ENCODE measurements at regions not wholly inside any gene's neighbourhood (a gene's known extent, or its start where the extent isn't known, plus 50 kb on each side); places are given as distances from the start of the nearest gene placed in this dataset.

DNA sequence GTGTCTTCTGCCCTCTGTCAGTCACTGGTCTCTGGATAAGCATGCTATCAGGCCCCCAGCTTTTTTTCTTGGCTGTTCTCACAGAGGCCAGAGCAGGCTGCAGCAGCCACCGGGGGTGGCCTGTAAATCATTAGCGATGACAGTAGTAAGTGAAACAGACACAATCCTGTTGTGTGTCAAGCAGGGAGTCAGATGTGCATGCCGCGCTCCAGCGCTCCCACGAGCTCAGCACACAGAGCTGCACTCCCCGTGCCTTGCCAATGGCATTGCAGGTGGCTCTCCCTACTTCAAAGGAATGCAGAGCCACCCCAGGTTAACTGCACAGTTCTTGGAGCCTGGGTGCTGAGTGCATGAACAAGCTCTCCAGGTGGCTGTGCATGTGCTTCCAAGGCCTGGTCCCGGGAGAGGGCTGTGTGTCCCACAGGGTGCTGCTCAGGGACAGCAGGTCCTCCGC, 226.1 kb downstream of the GLRX3 start:
- ChIA-PET CTCF (no interaction called here), POLR2A (no interaction called here)
- no peaks in the 10 kb centered on the region for H3K36me3 Mint-ChIP-seq
- H3K9me3 Mint-ChIP-seq: peaks cover 4 to 6% (median 5%) of the 10 kb centered on the region in 3 donors
- Histone ChIP-seq H3K27ac (ENCODE audit: low read length) (no peak overlapping the region), H3K4me1 (ENCODE audit: control insufficient read depth in 1 of 2, extremely low read depth in 1 of 2, insufficient read depth in 2 of 2, low read length in 2 of 2) (no peaks in the 10 kb centered on the region), H3K4me3 (ENCODE audit: control insufficient read depth in 1 of 2, extremely low read depth in 1 of 2, low read length in 1 of 2) (no peak overlapping the region), H3K27me3 (replicated peaks in 1 of 2; ENCODE audit: control insufficient read depth in 2 of 2, extremely low read depth in 1 of 2, insufficient read depth in 2 of 2, low read length in 1 of 2) (peaks cover 0 to 6% of the 10 kb centered on the region in 2 experiments), H3K36me3 (ENCODE audit: control insufficient read depth in 2 of 2, extremely low read depth in 1 of 2, insufficient read depth in 1 of 2, low read length in 1 of 2) (no peaks in the 10 kb centered on the region), H3K9me3 (no peaks in the 10 kb centered on the region)
- DNase-seq: no peak
- peaks cover 0 to 9% of the 10 kb centered on the region in 2 donors for H3K27me3 Mint-ChIP-seq
- no peaks in the 10 kb centered on the region for H3K4me1 Mint-ChIP-seq
- no peak overlapping the region for H3K27ac Mint-ChIP-seq
- no peak overlapping the region for H3K4me3 Mint-ChIP-seq
- ATAC-seq (replicated peaks in 1 of 4): no peak
- 75% methylated on average over 8 of the region's 9 CpGs for WGBS (ENCODE audit: insufficient coverage)

DNA sequence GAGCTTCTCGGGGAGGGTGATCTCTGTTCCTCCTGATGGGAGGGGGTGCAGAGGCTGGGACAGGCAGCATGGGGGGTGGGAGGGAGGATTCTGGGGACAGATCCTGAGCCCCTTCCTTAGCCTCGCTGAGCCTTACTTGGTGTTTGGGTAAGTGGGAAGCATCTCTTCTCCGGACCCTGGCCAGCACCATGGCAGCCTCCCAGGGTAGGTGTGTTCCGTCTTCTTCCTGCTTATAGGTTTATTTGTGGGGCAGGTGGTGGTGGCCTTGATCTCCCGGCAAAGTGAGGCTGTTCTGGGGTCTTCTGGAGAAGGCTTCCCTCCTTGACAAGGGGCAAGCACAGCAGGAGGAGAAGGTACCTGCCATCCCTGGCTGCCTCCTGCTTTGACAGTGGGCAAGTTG, 226.9 kb downstream of the GLRX3 start:
- Mint-ChIP-seq H3K4me1 (no peaks in the 10 kb centered on the region), H3K36me3 (no peaks in the 10 kb centered on the region), H3K4me3 (no peak overlapping the region), H3K27ac (no peak overlapping the region), H3K27me3 (peaks cover 0 to 9% of the 10 kb centered on the region in 2 donors), H3K9me3 (peaks cover 4 to 6% (median 4%) of the 10 kb centered on the region in 3 donors)
- DNase-seq (no peak), ATAC-seq (replicated peaks in 1 of 4) (no peak)
- Histone ChIP-seq H3K4me1 (ENCODE audit: control insufficient read depth in 1 of 2, extremely low read depth in 1 of 2, insufficient read depth in 2 of 2, low read length in 2 of 2) (no peaks in the 10 kb centered on the region), H3K4me3 (ENCODE audit: control insufficient read depth in 1 of 2, extremely low read depth in 1 of 2, low read length in 1 of 2) (no peak overlapping the region), H3K27ac (ENCODE audit: low read length) (no peak overlapping the region), H3K27me3 (replicated peaks in 1 of 2; ENCODE audit: control insufficient read depth in 2 of 2, extremely low read depth in 1 of 2, insufficient read depth in 2 of 2, low read length in 1 of 2) (peaks cover 0 to 6% of the 10 kb centered on the region in 2 experiments), H3K9me3 (no peaks in the 10 kb centered on the region), H3K36me3 (ENCODE audit: control insufficient read depth in 2 of 2, extremely low read depth in 1 of 2, insufficient read depth in 1 of 2, low read length in 1 of 2) (no peaks in the 10 kb centered on the region)
- ChIA-PET CTCF (no interaction called here), POLR2A (no interaction called here)
- WGBS (ENCODE audit: insufficient coverage): 89% methylated on average over 4 of the region's 5 CpGs

DNA sequence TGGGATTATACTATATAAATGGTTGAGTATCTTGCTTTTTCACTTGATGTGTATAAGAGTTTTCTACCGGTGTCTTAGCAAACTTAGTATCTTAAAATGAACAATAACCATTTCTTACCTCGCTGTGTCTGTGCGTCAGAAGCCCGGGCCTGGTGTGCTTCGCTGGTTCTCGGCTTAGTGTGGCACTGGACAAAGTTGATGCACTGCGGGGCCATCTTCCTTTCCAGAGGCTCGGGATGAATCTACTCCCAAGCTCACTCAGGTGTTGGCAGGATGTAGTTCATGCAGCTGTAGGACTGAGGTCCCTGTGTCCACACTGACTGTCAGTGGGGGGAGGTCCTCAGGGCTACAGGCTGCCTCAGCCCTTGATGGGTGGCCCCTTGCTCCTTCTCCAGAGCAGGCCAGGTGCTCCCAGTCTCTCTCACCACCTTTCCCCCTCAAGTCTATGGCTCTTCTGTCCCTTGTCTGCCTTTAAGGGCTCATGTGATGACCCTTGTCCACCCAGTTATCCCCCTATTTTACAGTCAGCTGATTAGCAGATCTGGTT, 227.8 kb downstream of the GLRX3 start:
- H3K36me3 ChIP-seq (ENCODE audit: control insufficient read depth in 2 of 2, extremely low read depth in 1 of 2, insufficient read depth in 1 of 2, low read length in 1 of 2): no peaks in the 10 kb centered on the region
- no peaks in the 10 kb centered on the region for H3K9me3 ChIP-seq
- Mint-ChIP-seq H3K9me3 (peaks cover 3 to 6% (median 4%) of the 10 kb centered on the region in 3 donors), H3K27ac (no peak overlapping the region), H3K4me1 (no peaks in the 10 kb centered on the region), H3K27me3 (peaks cover 1 to 9% of the 10 kb centered on the region in 2 donors), H3K4me3 (no peak overlapping the region), H3K36me3 (no peaks in the 10 kb centered on the region)
- DNase-seq (no peak), ATAC-seq (replicated peaks in 1 of 4) (no peak)
- ChIA-PET CTCF (no interaction called here), POLR2A (no interaction called here)
- no peaks in the 10 kb centered on the region for H3K4me1 ChIP-seq (ENCODE audit: control insufficient read depth in 1 of 2, extremely low read depth in 1 of 2, insufficient read depth in 2 of 2, low read length in 2 of 2)
- H3K27me3 ChIP-seq (replicated peaks in 1 of 2; ENCODE audit: control insufficient read depth in 2 of 2, extremely low read depth in 1 of 2, insufficient read depth in 2 of 2, low read length in 1 of 2): peaks cover 0 to 6% of the 10 kb centered on the region in 2 experiments
- H3K27ac ChIP-seq (ENCODE audit: low read length): no peak overlapping the region
- WGBS (ENCODE audit: insufficient coverage): 90% methylated on average over 4 of the region's 8 CpGs
- no peak overlapping the region for H3K4me3 ChIP-seq (ENCODE audit: control insufficient read depth in 1 of 2, extremely low read depth in 1 of 2, low read length in 1 of 2)

DNA sequence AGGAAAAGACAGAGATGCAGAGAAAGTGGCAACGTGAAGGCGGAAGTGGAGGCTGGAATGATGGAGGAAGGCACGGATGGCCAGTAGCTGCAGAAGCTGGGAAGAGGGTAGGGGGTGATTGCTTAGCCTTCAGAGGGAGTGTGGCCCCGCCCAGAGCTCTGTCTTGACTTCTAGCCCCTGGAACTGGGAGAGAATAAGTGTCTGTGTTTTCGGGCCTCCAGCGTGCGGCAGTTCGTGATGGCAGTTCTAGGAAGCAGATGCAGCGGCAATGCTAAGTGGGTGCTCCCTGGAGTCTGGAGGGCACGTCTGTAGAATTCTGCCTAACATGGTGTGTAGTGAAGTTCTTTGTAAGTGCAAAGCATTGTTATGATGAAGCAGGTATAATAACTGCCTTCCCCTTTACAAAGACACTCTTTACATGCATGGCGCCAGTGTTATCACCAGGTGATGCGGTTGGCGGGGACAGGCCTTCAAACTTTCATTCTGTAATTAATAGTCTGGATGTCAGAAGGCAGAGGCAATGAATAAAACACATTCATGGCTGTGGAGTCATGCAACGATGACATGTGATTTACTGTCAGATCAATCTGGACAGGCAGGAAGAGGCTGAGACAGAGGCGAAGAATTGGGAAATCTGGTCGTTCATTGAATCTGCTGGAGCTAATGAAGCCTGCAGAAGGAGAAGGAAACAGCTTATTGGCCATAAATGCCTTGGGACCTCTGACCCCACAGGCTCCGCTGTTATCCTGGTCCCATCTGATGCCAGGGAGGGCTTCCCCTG, 228.6 kb downstream of the GLRX3 start:
- no peaks in the 10 kb centered on the region for H3K36me3 ChIP-seq (ENCODE audit: control insufficient read depth in 2 of 2, extremely low read depth in 1 of 2, insufficient read depth in 1 of 2, low read length in 1 of 2)
- peaks cover 0 to 8% of the 10 kb centered on the region in 2 experiments for H3K27me3 ChIP-seq (replicated peaks in 1 of 2; ENCODE audit: control insufficient read depth in 2 of 2, extremely low read depth in 1 of 2, insufficient read depth in 2 of 2, low read length in 1 of 2)
- DNase-seq: no peak
- Mint-ChIP-seq H3K27me3 (peaks cover 4 to 9% of the 10 kb centered on the region in 2 donors), H3K4me3 (no peak overlapping the region), H3K27ac (no peak overlapping the region), H3K36me3 (no peaks in the 10 kb centered on the region), H3K4me1 (no peaks in the 10 kb centered on the region), H3K9me3 (peaks cover 3 to 4% (median 3%) of the 10 kb centered on the region in 3 donors)
- no peak for ATAC-seq (replicated peaks in 1 of 4)
- POLR2A ChIA-PET: no interaction called here
- no peak overlapping the region for H3K4me3 ChIP-seq (ENCODE audit: control insufficient read depth in 1 of 2, extremely low read depth in 1 of 2, low read length in 1 of 2)
- 62% methylated on average over 12 of the region's 17 CpGs for WGBS (ENCODE audit: insufficient coverage)
- no peaks in the 10 kb centered on the region for H3K9me3 ChIP-seq
- no peaks in the 10 kb centered on the region for H3K4me1 ChIP-seq (ENCODE audit: control insufficient read depth in 1 of 2, extremely low read depth in 1 of 2, insufficient read depth in 2 of 2, low read length in 2 of 2)
- no peak overlapping the region for H3K27ac ChIP-seq (ENCODE audit: low read length)
- CTCF ChIA-PET: no interaction called here

DNA sequence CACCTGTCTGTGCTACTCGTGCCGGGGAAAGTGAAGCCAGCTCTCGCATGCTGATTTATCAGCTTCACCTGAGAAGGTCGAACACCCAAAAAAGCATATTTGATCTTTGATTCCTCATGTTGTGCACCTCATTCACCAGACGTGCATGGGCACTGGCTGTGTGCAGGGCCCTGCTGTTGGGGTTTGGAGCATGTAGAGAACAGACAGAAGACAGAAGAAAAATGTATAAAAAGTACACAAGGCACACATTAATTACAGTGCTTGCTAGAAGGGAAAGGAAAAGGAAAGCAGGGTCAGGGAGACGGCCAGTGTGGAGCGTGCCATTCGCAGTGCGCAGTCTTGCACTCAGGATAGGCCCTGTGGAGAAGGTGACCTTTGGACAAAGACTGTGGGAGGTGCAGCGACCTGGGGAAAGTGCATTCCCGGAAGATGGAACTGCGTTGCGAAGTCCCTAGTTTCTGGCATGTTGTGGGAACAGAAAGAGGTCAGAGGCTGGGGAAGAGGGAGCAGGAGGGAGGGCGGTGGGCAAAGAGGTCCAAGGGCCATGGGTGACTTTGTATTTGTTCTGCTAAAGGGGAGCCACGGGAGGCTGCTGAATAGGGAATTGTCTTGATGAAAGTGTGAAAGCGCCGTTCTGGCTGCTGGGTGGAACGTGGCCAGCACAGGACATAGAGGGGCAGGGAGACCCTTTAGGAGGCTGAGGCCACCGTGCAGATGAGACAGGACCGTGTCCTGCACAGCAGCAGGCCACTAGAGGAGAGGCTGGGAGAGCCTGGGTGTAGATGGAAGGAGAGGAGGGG, 232.8 kb downstream of the GLRX3 start:
- no peak overlapping the region for H3K4me3 Mint-ChIP-seq
- ChIA-PET POLR2A (no interaction called here), CTCF (no interaction called here)
- DNase-seq (no peak), ATAC-seq (replicated peaks in 1 of 4) (no peak)
- peaks cover 6% of the 10 kb centered on the region in 2 donors for H3K27me3 Mint-ChIP-seq
- Histone ChIP-seq H3K27ac (ENCODE audit: low read length) (no peak overlapping the region), H3K36me3 (ENCODE audit: control insufficient read depth in 2 of 2, extremely low read depth in 1 of 2, insufficient read depth in 1 of 2, low read length in 1 of 2) (no peaks in the 10 kb centered on the region), H3K9me3 (no peaks in the 10 kb centered on the region), H3K4me1 (ENCODE audit: control insufficient read depth in 1 of 2, extremely low read depth in 1 of 2, insufficient read depth in 2 of 2, low read length in 2 of 2) (no peaks in the 10 kb centered on the region), H3K27me3 (replicated peaks in 1 of 2; ENCODE audit: control insufficient read depth in 2 of 2, extremely low read depth in 1 of 2, insufficient read depth in 2 of 2, low read length in 1 of 2) (peaks cover 0 to 8% of the 10 kb centered on the region in 2 experiments), H3K4me3 (ENCODE audit: control insufficient read depth in 1 of 2, extremely low read depth in 1 of 2, low read length in 1 of 2) (no peak overlapping the region)
- 79% methylated on average over 15 of the region's 20 CpGs for WGBS (ENCODE audit: insufficient coverage)
- no peak overlapping the region for H3K27ac Mint-ChIP-seq
- no peaks in the 10 kb centered on the region for H3K36me3 Mint-ChIP-seq
- peaks cover 0 to 4% (median 3%) of the 10 kb centered on the region in 3 donors for H3K9me3 Mint-ChIP-seq
- no peaks in the 10 kb centered on the region for H3K4me1 Mint-ChIP-seq

DNA sequence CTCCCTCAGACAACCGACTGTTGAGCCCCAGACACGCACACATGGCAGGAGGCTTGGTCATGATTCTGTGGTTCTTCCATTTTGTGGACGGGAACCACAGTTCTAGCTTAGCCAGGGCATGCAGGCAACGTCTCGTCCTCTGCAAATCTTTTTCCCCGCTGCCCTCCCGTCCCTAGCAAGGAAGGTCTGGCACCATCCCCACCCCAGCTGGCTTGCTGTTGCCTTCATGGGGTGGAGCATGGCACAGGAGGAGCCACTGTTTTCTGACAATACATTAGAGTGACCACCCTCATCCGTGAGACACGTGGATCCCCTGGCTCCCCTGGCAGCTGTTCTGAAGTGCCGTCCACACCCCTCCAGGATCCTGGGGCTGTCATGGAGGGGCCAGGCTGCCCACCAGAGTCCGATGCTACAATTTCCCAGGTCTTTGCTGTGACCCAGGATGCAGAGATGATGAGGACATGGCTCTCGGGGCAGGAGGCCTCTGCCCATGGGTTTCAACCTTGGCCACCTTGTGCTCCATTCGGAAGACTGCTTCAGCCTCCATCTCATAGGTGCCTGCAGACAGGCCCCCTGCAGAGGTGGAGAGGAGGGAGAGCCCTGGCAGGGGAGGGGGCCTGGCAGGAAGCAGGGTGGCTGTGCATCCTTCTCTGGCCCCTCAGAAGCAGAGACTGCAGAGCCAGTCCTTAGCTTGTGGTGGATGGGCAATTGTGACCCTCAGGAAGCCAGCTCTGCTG, 233.6 kb downstream of the GLRX3 start:
- no peak overlapping the region for H3K27ac Mint-ChIP-seq
- peaks cover 0 to 6% of the 10 kb centered on the region in 2 donors for H3K27me3 Mint-ChIP-seq
- no peaks in the 10 kb centered on the region for H3K36me3 Mint-ChIP-seq
- no peak overlapping the region for H3K4me3 Mint-ChIP-seq
- Histone ChIP-seq H3K27ac (ENCODE audit: low read length) (no peak overlapping the region), H3K4me1 (ENCODE audit: control insufficient read depth in 1 of 2, extremely low read depth in 1 of 2, insufficient read depth in 2 of 2, low read length in 2 of 2) (no peaks in the 10 kb centered on the region), H3K4me3 (ENCODE audit: control insufficient read depth in 1 of 2, extremely low read depth in 1 of 2, low read length in 1 of 2) (no peak overlapping the region), H3K36me3 (ENCODE audit: control insufficient read depth in 2 of 2, extremely low read depth in 1 of 2, insufficient read depth in 1 of 2, low read length in 1 of 2) (no peaks in the 10 kb centered on the region), H3K9me3 (no peaks in the 10 kb centered on the region), H3K27me3 (replicated peaks in 1 of 2; ENCODE audit: control insufficient read depth in 2 of 2, extremely low read depth in 1 of 2, insufficient read depth in 2 of 2, low read length in 1 of 2) (peaks cover 0 to 8% of the 10 kb centered on the region in 2 experiments)
- peaks cover 0 to 3% (median 0%) of the 10 kb centered on the region in 3 donors for H3K9me3 Mint-ChIP-seq
- ChIA-PET POLR2A (no interaction called here), CTCF (no interaction called here)
- WGBS (ENCODE audit: insufficient coverage): 79% methylated on average over 7 of the region's 13 CpGs
- DNase-seq (no peak), ATAC-seq (replicated peaks in 1 of 4) (no peak)
- H3K4me1 Mint-ChIP-seq: no peaks in the 10 kb centered on the region

Data from T-cell (primary cell).